ENCODE measurements at regions not wholly inside any gene's neighbourhood (a gene's known extent, or its start where the extent isn't known, plus 50 kb on each side); places are given as distances from the start of the nearest gene placed in this dataset.
"Not testable (repeated sequence)": the region's sequence is repeated elsewhere in the genome, so short reads cannot be mapped to it uniquely, and the experiment has no call there.

GRCh38 chr1:117754061-117754969, 148.5 kb downstream of the TENT5C start:
- DNase-seq (ENCODE audit: low read depth), result peak; percentile 7

- no peak for DNase-seq (ENCODE audit: low read depth)
These were observed 151.8 kb downstream of the TENT5C start for GRCh38 chr1:117757668-117758067.

- peak; percentile 42 for DNase-seq (ENCODE audit: low read depth)
These were observed 152.8 kb downstream of the TENT5C start for GRCh38 chr1:117758444-117759316.

GRCh38 chr1:117759535-117759934, 153.7 kb downstream of the TENT5C start:
- DNase-seq (ENCODE audit: low read depth), result no peak

GRCh38 chr1:117760069-117760468, 154.2 kb downstream of the TENT5C start:
- DNase-seq (ENCODE audit: low read depth), result no peak

- DNase-seq (ENCODE audit: low read depth), result no peak
These were observed 154.6 kb downstream of the TENT5C start for GRCh38 chr1:117760485-117760884.

GRCh38 chr1:117767756-117768155, 161.7 kb downstream of the GDAP2 start:
- DNase-seq (ENCODE audit: low read depth), result not testable (repeated sequence)

- DNase-seq (ENCODE audit: low read depth), result no peak
These were observed 158.4 kb downstream of the GDAP2 start for GRCh38 chr1:117770981-117771531.

GRCh38 chr1:117779364-117779763, 150.1 kb downstream of the GDAP2 start:
- DNase-seq (ENCODE audit: low read depth), result no peak

- DNase-seq (ENCODE audit: low read depth), result no peak
These were observed 148.5 kb downstream of the GDAP2 start for GRCh38 chr1:117780687-117781475.

GRCh38 chr1:117782056-117782455, 147.4 kb downstream of the GDAP2 start:
- no peak for DNase-seq (ENCODE audit: low read depth)

GRCh38 chr1:117783606-117784396, 145.6 kb downstream of the GDAP2 start:
- DNase-seq (ENCODE audit: low read depth), result no peak

- DNase-seq (ENCODE audit: low read depth), result no peak
These were observed 141.4 kb downstream of the GDAP2 start for GRCh38 chr1:117788014-117788413.

- DNase-seq (ENCODE audit: low read depth), result no peak
These were observed 136.0 kb downstream of the GDAP2 start for GRCh38 chr1:117793413-117793812.

GRCh38 chr1:117794073-117794472, 135.3 kb downstream of the GDAP2 start:
- DNase-seq (ENCODE audit: low read depth), result no peak

- no peak for DNase-seq (ENCODE audit: low read depth)
These were observed 134.2 kb downstream of the GDAP2 start for GRCh38 chr1:117795190-117795589.

GRCh38 chr1:117795792-117796191, 133.6 kb downstream of the GDAP2 start:
- no peak for DNase-seq (ENCODE audit: low read depth)

- DNase-seq (ENCODE audit: low read depth), result no peak
These were observed 133.2 kb downstream of the GDAP2 start for GRCh38 chr1:117796226-117796625.

- DNase-seq (ENCODE audit: low read depth), result no peak
These were observed 130.9 kb downstream of the GDAP2 start for GRCh38 chr1:117798550-117798949.

- DNase-seq (ENCODE audit: low read depth), result no peak
These were observed 126.7 kb downstream of the GDAP2 start for GRCh38 chr1:117802531-117803257.

Measured in stimulated activated CD8-positive, alpha-beta memory T cell treated with anti-CD3 and anti-CD28 coated beads, Interleukin-4, amount 100 ng/mL, for 24 hours (primary cell).